Gastrocnemius medialis (tissue), 4 donors: ENCODE measurements at regions not wholly inside any gene's neighbourhood (a gene's known extent, or its start where the extent isn't known, plus 50 kb on each side); places are given as distances from the start of the nearest gene placed in this dataset.

Experiments used
- POLR2A ChIP-seq, 2 donors: fragments of 450-650 bp; IDR thresholded peaks; one replicate each; pipeline ENCODE4 v1.6.1; 2017; ENCODE audit warnings: antibody characterized with exemption in 2 of 2, mild to moderate bottlenecking in 2 of 2, moderate library complexity in 2 of 2
- TF ChIP-seq, protein P1 (sequence below), 5 experiments: fragments of 450-650 bp in 3 of 5; fragments of 200-600 bp in 2 of 5; sonication (generic) in 2 of 5; IDR thresholded peaks in 4 of 5; conservative IDR thresholded peaks in 1 of 5; 1 replicate in 4 of 5; 2 replicates in 1 of 5; pipeline ENCODE4 v1.5.1; 2016 to 2019; ENCODE audit warnings: antibody characterized with exemption in 5 of 5, mild to moderate bottlenecking in 3 of 5, moderate library complexity in 3 of 5

DNA sequence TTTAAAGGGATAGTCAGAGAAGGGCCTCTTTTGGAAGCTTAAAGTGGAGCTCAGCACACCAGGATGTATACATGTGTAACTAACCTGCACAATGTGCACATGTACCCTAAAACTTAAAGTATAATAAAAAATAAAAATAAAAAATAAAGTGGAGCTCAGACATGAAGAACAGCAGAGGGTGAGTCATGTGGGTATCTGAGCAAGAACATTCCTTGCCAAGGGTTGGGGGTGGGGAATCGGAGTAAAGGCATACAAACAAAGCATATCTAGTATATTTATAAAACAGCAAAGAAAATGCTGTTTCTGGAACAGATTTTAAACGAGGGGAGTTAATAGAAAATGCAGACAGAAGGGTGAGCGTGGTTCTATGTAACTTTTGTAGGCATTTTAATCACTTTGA, 562.6 kb upstream of the ANO3 start:
- TF ChIP-seq, protein P1, sequence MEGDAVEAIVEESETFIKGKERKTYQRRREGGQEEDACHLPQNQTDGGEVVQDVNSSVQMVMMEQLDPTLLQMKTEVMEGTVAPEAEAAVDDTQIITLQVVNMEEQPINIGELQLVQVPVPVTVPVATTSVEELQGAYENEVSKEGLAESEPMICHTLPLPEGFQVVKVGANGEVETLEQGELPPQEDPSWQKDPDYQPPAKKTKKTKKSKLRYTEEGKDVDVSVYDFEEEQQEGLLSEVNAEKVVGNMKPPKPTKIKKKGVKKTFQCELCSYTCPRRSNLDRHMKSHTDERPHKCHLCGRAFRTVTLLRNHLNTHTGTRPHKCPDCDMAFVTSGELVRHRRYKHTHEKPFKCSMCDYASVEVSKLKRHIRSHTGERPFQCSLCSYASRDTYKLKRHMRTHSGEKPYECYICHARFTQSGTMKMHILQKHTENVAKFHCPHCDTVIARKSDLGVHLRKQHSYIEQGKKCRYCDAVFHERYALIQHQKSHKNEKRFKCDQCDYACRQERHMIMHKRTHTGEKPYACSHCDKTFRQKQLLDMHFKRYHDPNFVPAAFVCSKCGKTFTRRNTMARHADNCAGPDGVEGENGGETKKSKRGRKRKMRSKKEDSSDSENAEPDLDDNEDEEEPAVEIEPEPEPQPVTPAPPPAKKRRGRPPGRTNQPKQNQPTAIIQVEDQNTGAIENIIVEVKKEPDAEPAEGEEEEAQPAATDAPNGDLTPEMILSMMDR (IDR thresholded peaks at IDR 0.05 in 4 of 5, conservative IDR thresholded peaks at IDR 0.05 in 1 of 5) = no peak
- TF ChIP-seq POLR2A (IDR thresholded peaks at IDR 0.05) = no peak
